NB4 (cell line): ENCODE measurements at regions not wholly inside any gene's neighbourhood (a gene's known extent, or its start where the extent isn't known, plus 50 kb on each side); places are given as distances from the start of the nearest gene placed in this dataset.

ENCODE experiments used
- CTCF ChIP-seq: IDR thresholded peaks from one replicate; pipeline ENCODE4 v1.5.1; 2012; ENCODE audit warnings: low read depth, low read length
- POLR2A ChIP-seq: IDR thresholded peaks from 2 replicates; pipeline ENCODE4 v1.6.1; 2011; ENCODE audit warnings: mild to moderate bottlenecking; ENCODE audit not compliant: insufficient read length; ENCODE audit errors: extremely low read depth

GRCh38 chr15:39515765-39516164 is 65.1 kb upstream of the THBS1 start:
- TF ChIP-seq CTCF (no peak), POLR2A (no peak)
